SK-N-SH (cell line): ENCODE measurements at regions not wholly inside any gene's neighbourhood (a gene's known extent, or its start where the extent isn't known, plus 50 kb on each side); places are given as distances from the start of the nearest gene placed in this dataset.

Source experiments
- CTCF ChIA-PET: fragments of 300-600, 350-600 bp; formaldehyde crosslinking; extraction: SDS; loops from one replicate; lab custom pipeline; 2021; lab: Yijun Ruan, JAX
- POLR2A ChIA-PET: fragments of 350-600 bp; sonication (Branson Sonifier 250); formaldehyde crosslinking; extraction: SDS; loops from one replicate; lab custom pipeline; 2020; ENCODE audit warnings: antibody characterized with exemption, inconsistent platforms; lab: Yijun Ruan, JAX
- DNase-seq: peaks from one replicate; pipeline ENCODE4 v3.0.0; 2012
- H2AFZ ChIP-seq: fragments of 200-600 bp; sonication (generic); 2 replicates; pipeline ENCODE4 v1.8.1; 2016; ENCODE audit warnings: antibody characterized with exemption, mild to moderate bottlenecking, low read depth
- H3F3A ChIP-seq: fragments of 200-600 bp; sonication (generic); replicated peaks from 2 replicates; pipeline ENCODE3; 2016; ENCODE audit warnings: antibody characterized with exemption, mild to moderate bottlenecking; ENCODE audit not compliant: insufficient read depth
- H3K27ac ChIP-seq, 2 experiments: fragments of 200-500 bp in 1 of 2; fragments of 200-600 bp in 1 of 2; sonication (Bioruptor generic) in 1 of 2; sonication (generic), shearing (Covaris generic) in 1 of 2; 2 replicates each; pipeline versions ENCODE4 v1.5.1 to v1.6.1; 2014 to 2016; ENCODE audit warnings: low read depth in 2 of 2, inconsistent platforms in 1 of 2, low read length in 1 of 2, mild to moderate bottlenecking in 1 of 2, mixed read lengths in 1 of 2
- H3K27me3 ChIP-seq: fragments of 200-600 bp; sonication (generic), shearing (Covaris generic); 2 replicates; pipeline ENCODE4 v1.6.1; 2016; ENCODE audit warnings: mixed run types; ENCODE audit not compliant: insufficient read depth
- H3K36me3 ChIP-seq, 2 experiments: fragments of 200-500 bp in 1 of 2; fragments of 200-600 bp in 1 of 2; sonication (Bioruptor generic) in 1 of 2; sonication (generic) in 1 of 2; replicated peaks in 1 of 2; 2 replicates each; pipeline versions ENCODE3 to v1.5.1; 2014 to 2016; ENCODE audit warnings: low read length in 1 of 2, mild to moderate bottlenecking in 1 of 2; ENCODE audit not compliant: insufficient read depth in 2 of 2, control insufficient read depth in 1 of 2
- H3K4me1 ChIP-seq, 2 experiments: fragments of 200-500 bp in 1 of 2; fragments of 200-600 bp in 1 of 2; sonication (Bioruptor generic) in 1 of 2; sonication (generic), shearing (Covaris generic) in 1 of 2; 2 replicates each; pipeline versions ENCODE4 v1.5.1 to v1.6.1; 2014 to 2016; ENCODE audit warnings: low read depth in 1 of 2, low read length in 1 of 2, mixed run types in 1 of 2; ENCODE audit not compliant: insufficient read depth in 2 of 2, control insufficient read depth in 1 of 2
- H3K4me2 ChIP-seq: fragments of 200-600 bp; sonication (generic), shearing (Covaris generic); 2 replicates; pipeline ENCODE4 v1.6.1; 2017; ENCODE audit warnings: mixed run types
- H3K4me3 ChIP-seq, 2 experiments: fragments of 200-500 bp in 1 of 2; fragments of 200-600 bp in 1 of 2; sonication (Bioruptor generic) in 1 of 2; sonication (generic), shearing (Covaris generic) in 1 of 2; 2 replicates each; pipeline versions ENCODE4 v1.5.1 to v1.8.1; 2014 to 2016; ENCODE audit warnings: low read depth in 2 of 2, inconsistent platforms in 1 of 2, low read length in 1 of 2, mild to moderate bottlenecking in 1 of 2, mixed read lengths in 1 of 2, moderate library complexity in 1 of 2
- H3K79me2 ChIP-seq: fragments of 200-600 bp; sonication (generic); 2 replicates; pipeline ENCODE4 v1.8.1; 2017; ENCODE audit warnings: mild to moderate bottlenecking; ENCODE audit not compliant: insufficient read depth
- H3K9ac ChIP-seq: fragments of 200-600 bp; sonication (generic); 2 replicates; pipeline ENCODE4 v1.6.1; 2017; ENCODE audit warnings: mixed run types
- H3K9me2 ChIP-seq: fragments of 200-600 bp; sonication (generic); 2 replicates; pipeline ENCODE4 v1.6.1; 2017; ENCODE audit warnings: mixed run types
- H3K9me3 ChIP-seq: fragments of 200-600 bp; sonication (generic); 2 replicates; pipeline ENCODE4 v1.6.1; 2017; ENCODE audit warnings: mixed run types, mild to moderate bottlenecking, moderate library complexity
- H4K20me1 ChIP-seq: fragments of 200-600 bp; sonication (generic); 2 replicates; pipeline ENCODE4 v1.6.1; 2017; ENCODE audit warnings: mild to moderate bottlenecking, mixed run types; ENCODE audit not compliant: insufficient read depth
- EZH2phosphoT487 ChIP-seq: fragments of 200-600 bp; sonication (generic); IDR thresholded peaks from 2 replicates; pipeline ENCODE4 v1.6.1; 2017; ENCODE audit warnings: low read depth, mixed run types, mild to moderate bottlenecking, antibody characterized with exemption, moderate library complexity, borderline replicate concordance
- FOSL2 ChIP-seq: IDR thresholded peaks from 2 replicates; pipeline ENCODE4 v1.4.0; 2012; ENCODE audit warnings: low read depth, mild to moderate bottlenecking, moderate library complexity, borderline replicate concordance
- FOXJ3 ChIP-seq: sonication (generic); formaldehyde crosslinking; IDR thresholded peaks from 2 replicates; pipeline ENCODE4 v1.5.1; 2020; ENCODE audit warnings: mild to moderate bottlenecking, missing genetic modification reagents
- GABPA ChIP-seq: IDR thresholded peaks from 2 replicates; pipeline ENCODE4 v1.4.0; 2012; ENCODE audit warnings: low read depth, mild to moderate bottlenecking
- IRF3 ChIP-seq: fragments of 150-350 bp; IDR thresholded peaks from 2 replicates; pipeline ENCODE4 v1.6.1; 2016; ENCODE audit warnings: mild to moderate bottlenecking, low read depth, low read length
- JUND ChIP-seq: IDR thresholded peaks from 2 replicates; pipeline ENCODE4 v1.4.0; 2012
- MAX ChIP-seq: IDR thresholded peaks from 2 replicates; pipeline ENCODE4 v1.4.0; 2012; ENCODE audit warnings: low read depth
- MEF2A ChIP-seq: IDR thresholded peaks from 2 replicates; pipeline ENCODE4 v1.4.0; 2012; ENCODE audit warnings: low read depth, borderline replicate concordance
- MXI1 ChIP-seq: IDR thresholded peaks from 2 replicates; pipeline ENCODE4 v1.6.1; 2012; ENCODE audit warnings: mild to moderate bottlenecking, low read depth, low read length, improper control_type of control experiment
- NFIC ChIP-seq: IDR thresholded peaks from 2 replicates; pipeline ENCODE4 v1.4.0; 2012; ENCODE audit warnings: borderline replicate concordance
- NRF1 ChIP-seq: IDR thresholded peaks from 2 replicates; pipeline ENCODE4 v1.6.1; 2012; ENCODE audit warnings: low read depth, mild to moderate bottlenecking, low read length
- PBX3 ChIP-seq: IDR thresholded peaks from 2 replicates; pipeline ENCODE4; 2012
- RAD21 ChIP-seq: IDR thresholded peaks from 2 replicates; pipeline ENCODE4 v1.6.1; 2012; ENCODE audit warnings: mild to moderate bottlenecking, low read length
- RCOR1 ChIP-seq: fragments of 150-350 bp; IDR thresholded peaks from 2 replicates; pipeline ENCODE4 v1.6.1; 2017; ENCODE audit warnings: antibody characterized with exemption, low read length
- RFX5 ChIP-seq: IDR thresholded peaks from 2 replicates; pipeline ENCODE4 v1.6.1; 2012; ENCODE audit warnings: mild to moderate bottlenecking, improper control_type of control experiment, low read length
- SIN3A ChIP-seq: IDR thresholded peaks from 2 replicates; pipeline ENCODE4 v1.6.1; 2012; ENCODE audit warnings: low read depth, mild to moderate bottlenecking, low read length, moderate library complexity, borderline replicate concordance
- SMC3 ChIP-seq: IDR thresholded peaks from 2 replicates; pipeline ENCODE4 v1.6.1; 2012; ENCODE audit warnings: low read depth, low read length, improper control_type of control experiment
- TEAD4 ChIP-seq: IDR thresholded peaks from 2 replicates; pipeline ENCODE4 v1.4.0; 2012; ENCODE audit warnings: mild to moderate bottlenecking, borderline replicate concordance; ENCODE audit not compliant: insufficient read depth
- USF1 ChIP-seq: IDR thresholded peaks from 2 replicates; pipeline ENCODE4 v1.4.0; 2012; ENCODE audit warnings: low read depth, borderline replicate concordance
- WGBS: methylation state at CpG from one replicate; pipeline ENCODE4 v1.1.6; 2017; ENCODE audit warnings: low lambda C conversion rate; 5-methylcytosine and 5-hydroxymethylcytosine counted together
- TF ChIP-seq, protein P1 (sequence below): fragments of 150-350 bp; IDR thresholded peaks from 2 replicates; pipeline ENCODE4 v1.6.1; 2017; ENCODE audit warnings: antibody characterized with exemption, low read length, low read depth, borderline replicate concordance

DNA sequence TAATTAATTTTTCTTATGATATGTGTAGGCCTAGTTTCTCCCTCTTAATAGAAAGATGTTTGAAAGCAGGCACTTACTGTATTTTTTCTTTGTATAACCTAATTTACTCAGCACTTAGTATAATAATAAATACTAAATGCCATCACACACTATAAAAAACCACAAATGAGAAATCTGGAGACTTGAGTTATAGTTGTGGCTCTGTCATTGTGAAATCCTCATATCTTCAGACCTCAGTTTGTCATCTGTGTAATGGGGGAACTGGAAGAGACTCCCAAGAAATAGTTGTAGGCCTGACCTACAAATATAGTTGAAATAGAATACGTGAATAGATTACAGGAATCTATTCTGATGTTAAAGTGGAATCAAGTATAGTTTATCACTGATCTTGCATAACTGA lies 287.6 kb upstream of the DPH6 start:
- H3K9me3 ChIP-seq: no peaks in the 10 kb centered on the region
- 92% methylated on average over 1 of the region's 1 CpG for WGBS
- H3K4me3 ChIP-seq: no peak overlapping the region

DNA sequence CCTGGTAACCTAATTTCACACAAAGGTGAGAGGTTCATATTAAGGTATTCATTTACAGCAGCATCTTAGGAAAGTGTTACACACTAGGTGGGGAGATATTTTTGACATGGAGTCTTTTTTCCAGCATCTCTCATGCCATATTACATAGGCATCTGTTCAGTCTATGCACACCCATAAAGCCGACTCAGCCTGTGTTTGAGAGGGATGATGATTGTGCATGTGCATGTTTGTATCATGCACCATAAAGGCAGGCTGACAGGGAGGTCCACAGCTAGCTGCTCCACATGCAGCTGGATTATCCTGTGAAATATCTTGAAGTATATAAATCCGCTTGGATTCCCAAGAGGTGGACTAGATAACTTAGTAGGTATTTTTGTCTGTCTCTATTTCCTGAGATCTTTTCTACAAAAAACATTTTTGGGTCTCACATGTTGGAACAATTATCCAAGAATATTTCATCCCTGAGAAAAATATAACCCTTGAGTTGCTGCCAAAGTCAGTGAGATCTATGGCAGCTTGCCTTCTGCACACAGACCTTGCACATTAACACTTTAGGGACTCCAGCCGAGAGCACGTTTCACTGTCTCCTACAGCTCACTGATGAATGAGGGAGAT lies 288.4 kb upstream of the DPH6 start:
- CTCF ChIA-PET: no interaction called here
- Histone ChIP-seq H3K27ac (no peak overlapping the region; a peak in 1 of 4 replicates), H4K20me1 (no peaks in the 10 kb centered on the region), H3K9ac (no peak overlapping the region), H3K4me2 (no peak overlapping the region), H3K27me3 (no peaks in the 10 kb centered on the region), H3K4me1 (no peaks in the 10 kb centered on the region; a peak in 1 of 4 replicates), H3K4me3 (no peak overlapping the region), H3K9me2 (no peaks in the 10 kb centered on the region), H3F3A (no peaks in the 10 kb centered on the region), H3K9me3 (no peaks in the 10 kb centered on the region), H3K79me2 (no peaks in the 10 kb centered on the region), H2AFZ (no peak overlapping the region), H3K36me3 (no peaks in the 10 kb centered on the region)
- TF ChIP-seq MAX: no peak
- TF ChIP-seq PBX3: no peak
- no peak for TF ChIP-seq JUND
- TF ChIP-seq SMC3: no peak
- no peak for TF ChIP-seq RCOR1
- no peak for TF ChIP-seq USF1
- no peak for TF ChIP-seq SIN3A
- TF ChIP-seq RFX5: no peak
- TF ChIP-seq, protein P1, sequence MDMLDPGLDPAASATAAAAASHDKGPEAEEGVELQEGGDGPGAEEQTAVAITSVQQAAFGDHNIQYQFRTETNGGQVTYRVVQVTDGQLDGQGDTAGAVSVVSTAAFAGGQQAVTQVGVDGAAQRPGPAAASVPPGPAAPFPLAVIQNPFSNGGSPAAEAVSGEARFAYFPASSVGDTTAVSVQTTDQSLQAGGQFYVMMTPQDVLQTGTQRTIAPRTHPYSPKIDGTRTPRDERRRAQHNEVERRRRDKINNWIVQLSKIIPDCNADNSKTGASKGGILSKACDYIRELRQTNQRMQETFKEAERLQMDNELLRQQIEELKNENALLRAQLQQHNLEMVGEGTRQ: no peak
- TF ChIP-seq RAD21: no peak
- no peak for TF ChIP-seq IRF3
- no peak for TF ChIP-seq NRF1
- TF ChIP-seq FOSL2: no peak
- TF ChIP-seq GABPA: no peak
- TF ChIP-seq EZH2phosphoT487: no peak
- TF ChIP-seq MEF2A: no peak
- no peak for TF ChIP-seq MXI1
- TF ChIP-seq FOXJ3 (CRISPR knock-in tag): no peak
- no peak for TF ChIP-seq TEAD4
- no peak for DNase-seq
- 97% methylated on average over 4 of the region's 4 CpGs for WGBS
- POLR2A ChIA-PET: no interaction called here

More for the DNA sequence above, 287.6 kb upstream of the DPH6 start:
- Histone ChIP-seq H3K9ac (no peak overlapping the region), H3K27ac (no peak overlapping the region), H3K4me1 (no peaks in the 10 kb centered on the region; a peak in 1 of 4 replicates), H3K9me2 (no peaks in the 10 kb centered on the region), H3F3A (no peaks in the 10 kb centered on the region), H2AFZ (no peak overlapping the region; the same call in 1 of the 2 replicates), H3K4me2 (no peak overlapping the region), H3K27me3 (no peaks in the 10 kb centered on the region), H3K79me2 (no peaks in the 10 kb centered on the region), H4K20me1 (no peaks in the 10 kb centered on the region), H3K36me3 (no peaks in the 10 kb centered on the region)
- POLR2A ChIA-PET: no interaction called here
- DNase-seq: no peak
- CTCF ChIA-PET: no interaction called here
- no peak for TF ChIP-seq NFIC
